Aorta (tissue), 5 donors: ENCODE measurements at regions not wholly inside any gene's neighbourhood (a gene's known extent, or its start where the extent isn't known, plus 50 kb on each side); places are given as distances from the start of the nearest gene placed in this dataset.
"Not testable (repeated sequence)": the region's sequence is repeated elsewhere in the genome, so short reads cannot be mapped to it uniquely, and the experiment has no call there.

ENCODE experiments used
- ATAC-seq: fragments of 200-7000 bp; cut with Tn5 transposase; one replicate; pipeline ENCODE4 v1.9.1; 2022; ENCODE audit warnings: moderate library complexity; ENCODE audit not compliant: low FRiP score
- DNase-seq, 2 donors: peaks; one replicate each; pipeline ENCODE4 v3.0.0-alpha.2; 2020
- H3K27ac ChIP-seq, 2 donors: one replicate each; pipeline ENCODE4 v1.5.1; 2013; ENCODE audit warnings: low read length in 2 of 2, mild to moderate bottlenecking in 2 of 2, moderate library complexity in 2 of 2, control low read depth in 1 of 2, inconsistent platforms in 1 of 2, low read depth in 1 of 2
- H3K27me3 ChIP-seq, 2 donors: one replicate each; pipeline ENCODE4 v1.6.1; 2013; ENCODE audit warnings: control low read depth in 1 of 2, low read length in 1 of 2, mild to moderate bottlenecking in 1 of 2, moderate library complexity in 1 of 2; ENCODE audit not compliant: insufficient read depth in 2 of 2, control insufficient read depth in 1 of 2
- H3K36me3 ChIP-seq, 2 donors: one replicate each; pipeline ENCODE4 v1.6.1; 2013; ENCODE audit warnings: control low read depth in 1 of 2, low read length in 1 of 2, mild to moderate bottlenecking in 1 of 2; ENCODE audit not compliant: insufficient read depth in 2 of 2, control insufficient read depth in 1 of 2
- H3K4me1 ChIP-seq, 2 donors: one replicate each; pipeline ENCODE4 v1.6.1; 2013; ENCODE audit warnings: low read length in 2 of 2, control low read depth in 1 of 2, mild to moderate bottlenecking in 1 of 2, moderate library complexity in 1 of 2; ENCODE audit not compliant: insufficient read depth in 2 of 2, control insufficient read depth in 1 of 2
- H3K4me3 ChIP-seq, 2 donors: one replicate each; pipeline ENCODE4 v1.5.1; 2013; ENCODE audit warnings: low read length in 2 of 2, control low read depth in 1 of 2, mild to moderate bottlenecking in 1 of 2
- H3K9me3 ChIP-seq: one replicate; pipeline ENCODE4 v1.6.1; 2013; ENCODE audit warnings: mild to moderate bottlenecking, low read length; ENCODE audit not compliant: control insufficient read depth
- WGBS, 2 donors: extraction: QIAGEN DNeasy Blood & Tissue Kit; methylation state at CpG; one replicate each; pipeline ENCODE4 v1.1.7; 2013; 5-methylcytosine and 5-hydroxymethylcytosine counted together
- intact Hi-C, 2 donors: fragments of 100-400 bp; cut with DNase I; formaldehyde crosslinking; loops; one replicate each; pipeline versions ENCODE4 v1.14.2 to v1.15.0; 2022
- donor health status: healthy with polysubstance abuse.
- donor health status: Bipolar disorder and iron deficiency.
- donor health status: DM: no; HTN: no; CAD: no.
- donor health status: DM: no; HTN: no; CAD: no.
- donor health status: DM: yes; HTN: yes; CAD: no.

- intact Hi-C loops, DNase-seq, H3K27ac ChIP-seq, ATAC-seq, H3K36me3 ChIP-seq, H3K4me1 ChIP-seq, H3K9me3 ChIP-seq, H3K4me3 ChIP-seq, H3K27me3 ChIP-seq: not testable (repeated sequence)
- WGBS, 2 donors = 88 to 98% methylated on average over 2 of the region's 2 CpGs
Measured at GRCh38 chr2:204412782-204413181, 132.5 kb upstream of the PARD3B start.

GRCh38 chr2:204415406-204416181 is 129.7 kb upstream of the PARD3B start:
- Histone ChIP-seq H3K4me1 (no peaks in the 10 kb centered on the region), H3K9me3 (no peaks in the 10 kb centered on the region), H3K27ac (no peak overlapping the region), H3K36me3 (no peaks in the 10 kb centered on the region), H3K4me3 (no peak overlapping the region), H3K27me3 (peaks cover 0 to 2% of the 10 kb centered on the region in 2 donors)
- whole genome bisulfite sequencing, 2 donors = 55 to 59% methylated on average over 7 of the region's 7 CpGs
- intact Hi-C loops = no loop called here
- no peak for ATAC-seq
- no peak for DNase-seq

GRCh38 chr2:204416236-204416635 is 129.0 kb upstream of the PARD3B start:
- peaks cover 0 to 3% of the 10 kb centered on the region in 2 donors for H3K27me3 ChIP-seq
- ATAC-seq (no peak), DNase-seq (no peak)
- H3K9me3 ChIP-seq = no peaks in the 10 kb centered on the region
- intact Hi-C loops = no loop called here
- no peak overlapping the region for H3K27ac ChIP-seq
- no peaks in the 10 kb centered on the region for H3K4me1 ChIP-seq
- H3K4me3 ChIP-seq = no peak overlapping the region
- WGBS, 2 donors = 36 to 37% methylated on average over 5 of the region's 5 CpGs
- H3K36me3 ChIP-seq = no peaks in the 10 kb centered on the region

GRCh38 chr2:204425821-204426220 is 119.5 kb upstream of the PARD3B start:
- no peaks in the 10 kb centered on the region for H3K27me3 ChIP-seq
- ATAC-seq = no peak
- H3K9me3 ChIP-seq = peaks cover 2% of the 10 kb centered on the region
- 89 to 97% methylated on average over 1 of the region's 1 CpG for WGBS, 2 donors
- no peak for DNase-seq
- no peaks in the 10 kb centered on the region for H3K36me3 ChIP-seq
- no peak overlapping the region for H3K4me3 ChIP-seq
- peaks cover 0 to 2% of the 10 kb centered on the region in 2 donors for H3K4me1 ChIP-seq
- intact Hi-C loops = no loop called here
- no peak overlapping the region for H3K27ac ChIP-seq

GRCh38 chr2:204428675-204429074 is 116.6 kb upstream of the PARD3B start:
- Histone ChIP-seq H3K4me1 (peaks cover 0 to 2% of the 10 kb centered on the region in 2 donors), H3K4me3 (no peak overlapping the region), H3K27me3 (no peaks in the 10 kb centered on the region), H3K27ac (no peak overlapping the region), H3K9me3 (peaks cover 5% of the 10 kb centered on the region), H3K36me3 (no peaks in the 10 kb centered on the region)
- intact Hi-C loops = no loop called here
- DNase-seq (no peak), ATAC-seq (no peak)

GRCh38 chr2:204431529-204431928 is 113.7 kb upstream of the PARD3B start:
- Histone ChIP-seq H3K9me3 (peaks cover 5% of the 10 kb centered on the region), H3K4me3 (no peak overlapping the region), H3K27ac (no peak overlapping the region), H3K27me3 (no peaks in the 10 kb centered on the region), H3K36me3 (no peaks in the 10 kb centered on the region), H3K4me1 (peaks cover 0 to 2% of the 10 kb centered on the region in 2 donors)
- intact Hi-C loops = no loop called here
- WGBS, 2 donors = 86 to 89% methylated on average over 1 of the region's 1 CpG
- DNase-seq (no peak), ATAC-seq (no peak)

- Histone ChIP-seq H3K4me1 (peaks cover 0 to 2% of the 10 kb centered on the region in 2 donors), H3K9me3 (peaks cover 5% of the 10 kb centered on the region), H3K27ac (no peak overlapping the region), H3K36me3 (no peaks in the 10 kb centered on the region), H3K4me3 (no peak overlapping the region), H3K27me3 (no peaks in the 10 kb centered on the region)
- intact Hi-C loops = no loop called here
- DNase-seq (no peak), ATAC-seq (no peak)
- WGBS, 2 donors = 96% methylated on average over 6 of the region's 6 CpGs
Measured at GRCh38 chr2:204432196-204432595, 113.1 kb upstream of the PARD3B start.

GRCh38 chr2:204434660-204435462 is 110.4 kb upstream of the PARD3B start:
- no peak for DNase-seq
- 64 to 66% methylated on average over 3 of the region's 3 CpGs for WGBS, 2 donors
- Histone ChIP-seq H3K4me3 (no peak overlapping the region), H3K27me3 (no peaks in the 10 kb centered on the region), H3K27ac (no peak overlapping the region), H3K36me3 (no peaks in the 10 kb centered on the region), H3K9me3 (peaks cover 5% of the 10 kb centered on the region), H3K4me1 (no peaks in the 10 kb centered on the region)
- no peak for ATAC-seq
- intact Hi-C loops = no loop called here

- H3K27ac ChIP-seq = no peak overlapping the region
- intact Hi-C loops = no loop called here
- 86 to 90% methylated on average over 1 of the region's 1 CpG for WGBS, 2 donors
Measured at GRCh38 chr2:204436230-204436629, 109.0 kb upstream of the PARD3B start.

More at GRCh38 chr2:204436230-204436629, 109.0 kb upstream of the PARD3B start:
- H3K27me3 ChIP-seq = no peaks in the 10 kb centered on the region
- H3K4me3 ChIP-seq = no peak overlapping the region
- no peaks in the 10 kb centered on the region for H3K36me3 ChIP-seq
- no peak for DNase-seq
- H3K9me3 ChIP-seq = peaks cover 5% of the 10 kb centered on the region
- no peak for ATAC-seq
- no peaks in the 10 kb centered on the region for H3K4me1 ChIP-seq
